Fibroblast of villous mesenchyme (primary cell): ENCODE measurements at regions not wholly inside any gene's neighbourhood (a gene's known extent, or its start where the extent isn't known, plus 50 kb on each side); places are given as distances from the start of the nearest gene placed in this dataset.
A peak's percentile ranks its signal among the peaks of the same experiment; 100 is the strongest.

Source experiments
- DNase-seq: peaks from one replicate; pipeline ENCODE4 v3.0.0-alpha.2; 2010; ENCODE audit warnings: low read depth
- H3K4me3 ChIP-seq: 2 replicates; pipeline ENCODE4 v1.5.1; 2011; ENCODE audit warnings: low read depth, mild to moderate bottlenecking, low read length
- CTCF ChIP-seq: IDR thresholded peaks from 2 replicates; pipeline ENCODE4 v1.5.1; 2012; ENCODE audit warnings: low read depth, mild to moderate bottlenecking, low read length; ENCODE audit not compliant: insufficient read depth

- no peak for TF ChIP-seq CTCF
- DNase-seq = peak; percentile 33
- no peak overlapping the region for H3K4me3 ChIP-seq
Measured at GRCh38 chr18:29418136-29418535, 1241.2 kb upstream of the CDH2 start.

GRCh38 chr18:29406996-29407395 lies 1230.1 kb upstream of the CDH2 start:
- H3K4me3 ChIP-seq = no peak overlapping the region
- DNase-seq = no peak
- no peak for TF ChIP-seq CTCF

GRCh38 chr18:29397536-29397935 lies 1220.6 kb upstream of the CDH2 start:
- H3K4me3 ChIP-seq = no peak overlapping the region

GRCh38 chr18:29383311-29384273 lies 1206.7 kb upstream of the CDH2 start:
- peak; percentile 19 for DNase-seq

More at GRCh38 chr18:29397536-29397935, 1220.6 kb upstream of the CDH2 start:
- no peak for TF ChIP-seq CTCF
- DNase-seq = no peak

GRCh38 chr18:29378651-29379136 lies 1201.8 kb upstream of the CDH2 start:
- DNase-seq = no peak
- TF ChIP-seq CTCF = no peak
- H3K4me3 ChIP-seq = no peak overlapping the region

More at GRCh38 chr18:29383311-29384273, 1206.7 kb upstream of the CDH2 start:
- no peak overlapping the region for H3K4me3 ChIP-seq
- no peak for TF ChIP-seq CTCF

- no peak for TF ChIP-seq CTCF
- no peak for DNase-seq
- H3K4me3 ChIP-seq = no peak overlapping the region
Measured at GRCh38 chr18:29377346-29377745, 1200.4 kb upstream of the CDH2 start.
